Upper lobe of left lung (tissue), 4 donors: ENCODE measurements at regions not wholly inside any gene's neighbourhood (a gene's known extent, or its start where the extent isn't known, plus 50 kb on each side); places are given as distances from the start of the nearest gene placed in this dataset.

Experiments
- EP300 ChIP-seq, 4 donors: sonication (generic); formaldehyde crosslinking; IDR thresholded peaks; one replicate each; pipeline ENCODE4 v1.5.1; 2017; ENCODE audit warnings: antibody characterized with exemption in 4 of 4, control low read depth in 2 of 4
- POLR2A ChIP-seq, 4 donors: fragments of 450-650 bp; IDR thresholded peaks; one replicate each; pipeline ENCODE4 v1.5.1; 2016 to 2017; ENCODE audit warnings: antibody characterized with exemption in 4 of 4, mild to moderate bottlenecking in 2 of 4
- POLR2AphosphoS5 ChIP-seq, 2 donors: sonication (generic); formaldehyde crosslinking; IDR thresholded peaks; one replicate each; pipeline ENCODE4 v1.5.1; 2017; ENCODE audit warnings: antibody characterized with exemption in 2 of 2
- TF ChIP-seq, protein P1 (sequence below), 6 experiments: fragments of 450-650 bp in 4 of 6; fragments of 200-600 bp in 2 of 6; sonication (generic) in 2 of 6; IDR thresholded peaks; one replicate each; pipeline ENCODE4 v1.5.1; 2016 to 2019; ENCODE audit warnings: antibody characterized with exemption in 6 of 6

DNA sequence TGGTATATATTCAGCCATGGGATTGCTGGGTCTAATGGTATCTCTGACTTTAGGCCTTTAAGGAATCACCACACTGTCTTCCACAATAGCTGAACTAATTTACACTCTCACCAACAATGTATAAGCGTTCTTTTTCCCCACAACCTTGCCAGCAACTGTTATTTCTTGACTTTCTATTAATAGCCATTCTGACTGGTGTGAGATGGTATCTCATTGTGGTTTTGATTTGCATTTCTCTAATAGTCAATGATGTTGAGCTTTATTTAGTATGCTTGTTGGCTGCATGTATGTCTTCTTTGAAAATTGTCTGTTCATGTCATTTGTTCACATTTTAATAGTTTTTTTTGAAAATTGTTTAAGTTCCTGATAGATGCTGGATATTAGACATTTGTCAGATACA, 235.2 kb downstream of the HEPH start:
- TF ChIP-seq POLR2AphosphoS5 (IDR thresholded peaks at IDR 0.05) = no peak
- no peak for TF ChIP-seq POLR2A (IDR thresholded peaks at IDR 0.05)
- TF ChIP-seq, protein P1, sequence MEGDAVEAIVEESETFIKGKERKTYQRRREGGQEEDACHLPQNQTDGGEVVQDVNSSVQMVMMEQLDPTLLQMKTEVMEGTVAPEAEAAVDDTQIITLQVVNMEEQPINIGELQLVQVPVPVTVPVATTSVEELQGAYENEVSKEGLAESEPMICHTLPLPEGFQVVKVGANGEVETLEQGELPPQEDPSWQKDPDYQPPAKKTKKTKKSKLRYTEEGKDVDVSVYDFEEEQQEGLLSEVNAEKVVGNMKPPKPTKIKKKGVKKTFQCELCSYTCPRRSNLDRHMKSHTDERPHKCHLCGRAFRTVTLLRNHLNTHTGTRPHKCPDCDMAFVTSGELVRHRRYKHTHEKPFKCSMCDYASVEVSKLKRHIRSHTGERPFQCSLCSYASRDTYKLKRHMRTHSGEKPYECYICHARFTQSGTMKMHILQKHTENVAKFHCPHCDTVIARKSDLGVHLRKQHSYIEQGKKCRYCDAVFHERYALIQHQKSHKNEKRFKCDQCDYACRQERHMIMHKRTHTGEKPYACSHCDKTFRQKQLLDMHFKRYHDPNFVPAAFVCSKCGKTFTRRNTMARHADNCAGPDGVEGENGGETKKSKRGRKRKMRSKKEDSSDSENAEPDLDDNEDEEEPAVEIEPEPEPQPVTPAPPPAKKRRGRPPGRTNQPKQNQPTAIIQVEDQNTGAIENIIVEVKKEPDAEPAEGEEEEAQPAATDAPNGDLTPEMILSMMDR (IDR thresholded peaks at IDR 0.05) = no peak
- no peak for TF ChIP-seq EP300 (IDR thresholded peaks at IDR 0.05)
